ENCODE measurements at regions not wholly inside any gene's neighbourhood (a gene's known extent, or its start where the extent isn't known, plus 50 kb on each side); places are given as distances from the start of the nearest gene placed in this dataset.

GRCh38 chr13:53321296-53321801, 292.7 kb downstream of the OLFM4 start:
- Histone ChIP-seq H3K4me1 (no peaks in the 10 kb centered on the region), H3K27ac (replicated peaks) (no peak overlapping the region), H3K9me3 (replicated peaks) (no peaks in the 10 kb centered on the region), H3K36me3 (no peaks in the 10 kb centered on the region), H3K27me3 (ENCODE audit: low read depth) (no peaks in the 10 kb centered on the region), H3K4me3 (no peak overlapping the region)
- no peak for TF ChIP-seq CTCF (IDR thresholded peaks at IDR 0.05; ENCODE audit: borderline replicate concordance)
- intact Hi-C loops (cut with micrococcal nuclease): no loop called here
- no peak for DNase-seq

GRCh38 chr13:53324656-53325055, 296.0 kb downstream of the OLFM4 start:
- no peaks in the 10 kb centered on the region for H3K36me3 ChIP-seq
- DNase-seq: no peak
- intact Hi-C loops (cut with micrococcal nuclease): no loop called here
- H3K4me3 ChIP-seq: no peak overlapping the region
- H3K9me3 ChIP-seq (replicated peaks): no peaks in the 10 kb centered on the region
- no peak for TF ChIP-seq CTCF (IDR thresholded peaks at IDR 0.05; ENCODE audit: borderline replicate concordance)
- H3K27me3 ChIP-seq (ENCODE audit: low read depth): no peaks in the 10 kb centered on the region
- H3K27ac ChIP-seq (replicated peaks): no peak overlapping the region
- no peaks in the 10 kb centered on the region for H3K4me1 ChIP-seq

- H3K9me3 ChIP-seq (replicated peaks): no peaks in the 10 kb centered on the region
- DNase-seq: no peak
- H3K36me3 ChIP-seq: no peaks in the 10 kb centered on the region
- TF ChIP-seq CTCF (IDR thresholded peaks at IDR 0.05; ENCODE audit: borderline replicate concordance): no peak
- no peak overlapping the region for H3K4me3 ChIP-seq
- H3K27ac ChIP-seq (replicated peaks): no peak overlapping the region
- intact Hi-C loops (cut with micrococcal nuclease): no loop called here
- no peaks in the 10 kb centered on the region for H3K4me1 ChIP-seq
- no peaks in the 10 kb centered on the region for H3K27me3 ChIP-seq (ENCODE audit: low read depth)
Measured at GRCh38 chr13:53326716-53327115, 298.1 kb downstream of the OLFM4 start.

GRCh38 chr13:53327680-53328315, 299.2 kb downstream of the OLFM4 start:
- intact Hi-C loops (cut with micrococcal nuclease): no loop called here
- H3K4me1 ChIP-seq: no peaks in the 10 kb centered on the region
- TF ChIP-seq CTCF (IDR thresholded peaks at IDR 0.05; ENCODE audit: borderline replicate concordance): no peak

GRCh38 chr13:53336441-53337160, 308.0 kb downstream of the OLFM4 start:
- H3K9me3 ChIP-seq (replicated peaks): no peaks in the 10 kb centered on the region
- no peaks in the 10 kb centered on the region for H3K4me1 ChIP-seq
- no peak for DNase-seq
- no peaks in the 10 kb centered on the region for H3K27me3 ChIP-seq (ENCODE audit: low read depth)
- no peak for TF ChIP-seq CTCF (IDR thresholded peaks at IDR 0.05; ENCODE audit: borderline replicate concordance)
- H3K4me3 ChIP-seq: no peak overlapping the region
- no peaks in the 10 kb centered on the region for H3K36me3 ChIP-seq
- no peak overlapping the region for H3K27ac ChIP-seq (replicated peaks)
- intact Hi-C loops (cut with micrococcal nuclease): no loop called here

More at GRCh38 chr13:53327680-53328315, 299.2 kb downstream of the OLFM4 start:
- Histone ChIP-seq H3K9me3 (replicated peaks) (no peaks in the 10 kb centered on the region), H3K27ac (replicated peaks) (no peak overlapping the region), H3K27me3 (ENCODE audit: low read depth) (no peaks in the 10 kb centered on the region), H3K36me3 (no peaks in the 10 kb centered on the region), H3K4me3 (no peak overlapping the region)
- DNase-seq: no peak
